Chondrocyte (in vitro differentiated cells): ENCODE measurements at regions not wholly inside any gene's neighbourhood (a gene's known extent, or its start where the extent isn't known, plus 50 kb on each side); places are given as distances from the start of the nearest gene placed in this dataset.

Experiments used
- DNase-seq: peaks from one replicate; pipeline ENCODE4 v3.0.0; 2021; ENCODE audit warnings: mixed read lengths, low spot score
- H3K27ac Mint-ChIP-seq: one replicate; pipeline ENCODE4 v1.8.0; 2021; ENCODE audit warnings: mild to moderate bottlenecking, moderate library complexity, mixed read lengths; ENCODE audit not compliant: unreplicated experiment
- H3K27me3 Mint-ChIP-seq: 2 replicates; pipeline ENCODE4 v1.8.0; 2021; ENCODE audit warnings: low read depth, mixed read lengths
- H3K36me3 Mint-ChIP-seq: 2 replicates; pipeline ENCODE4 v1.8.0; 2021; ENCODE audit warnings: low read depth, mixed read lengths
- H3K4me1 Mint-ChIP-seq: 2 replicates; pipeline ENCODE4 v1.8.0; 2021; ENCODE audit warnings: low read depth, mild to moderate bottlenecking, mixed read lengths
- H3K4me3 Mint-ChIP-seq: one replicate; pipeline ENCODE4 v1.8.0; 2021; ENCODE audit warnings: mild to moderate bottlenecking, moderate library complexity, mixed read lengths; ENCODE audit not compliant: unreplicated experiment
- H3K9me3 Mint-ChIP-seq: 2 replicates; pipeline ENCODE4 v1.8.0; 2021; ENCODE audit warnings: low read depth, mixed read lengths
- CTCF ChIP-seq: fragments of 200-600 bp; sonication (generic); IDR thresholded peaks from 2 replicates; pipeline ENCODE4 v1.5.0; 2021; ENCODE audit warnings: antibody characterized with exemption, mild to moderate bottlenecking, moderate library complexity

- Mint-ChIP-seq H3K27me3 (no peaks in the 10 kb centered on the region), H3K27ac (no peak overlapping the region), H3K9me3 (peaks cover 5% of the 10 kb centered on the region), H3K36me3 (no peaks in the 10 kb centered on the region), H3K4me3 (no peak overlapping the region), H3K4me1 (no peaks in the 10 kb centered on the region)
- no peak for DNase-seq
- TF ChIP-seq CTCF, result no peak
These were observed 118.2 kb upstream of the KITLG start for GRCh38 chr12:88698471-88698870.

- TF ChIP-seq CTCF, result no peak
- Mint-ChIP-seq H3K27ac (no peak overlapping the region), H3K27me3 (no peaks in the 10 kb centered on the region), H3K4me1 (no peaks in the 10 kb centered on the region), H3K9me3 (peaks cover 12% of the 10 kb centered on the region), H3K4me3 (no peak overlapping the region), H3K36me3 (no peaks in the 10 kb centered on the region)
- no peak for DNase-seq
These were observed 113.7 kb upstream of the KITLG start for GRCh38 chr12:88693837-88694445.

GRCh38 chr12:88691811-88692210, 111.5 kb upstream of the KITLG start:
- no peaks in the 10 kb centered on the region for H3K4me1 Mint-ChIP-seq
- no peak for TF ChIP-seq CTCF
- H3K27me3 Mint-ChIP-seq, result no peaks in the 10 kb centered on the region
- H3K36me3 Mint-ChIP-seq, result no peaks in the 10 kb centered on the region
- H3K4me3 Mint-ChIP-seq, result no peak overlapping the region
- H3K27ac Mint-ChIP-seq, result no peak overlapping the region
- no peak for DNase-seq
- H3K9me3 Mint-ChIP-seq, result peaks cover 15% of the 10 kb centered on the region

GRCh38 chr12:88684610-88685009, 104.3 kb upstream of the KITLG start:
- no peak for DNase-seq
- peaks cover 6% of the 10 kb centered on the region for H3K9me3 Mint-ChIP-seq
- no peaks in the 10 kb centered on the region for H3K27me3 Mint-ChIP-seq
- H3K4me1 Mint-ChIP-seq, result no peaks in the 10 kb centered on the region
- no peaks in the 10 kb centered on the region for H3K36me3 Mint-ChIP-seq
- TF ChIP-seq CTCF, result no peak
- H3K4me3 Mint-ChIP-seq, result no peak overlapping the region
- no peak overlapping the region for H3K27ac Mint-ChIP-seq

- Mint-ChIP-seq H3K4me1 (no peaks in the 10 kb centered on the region), H3K27ac (no peak overlapping the region)
These were observed 103.9 kb upstream of the KITLG start for GRCh38 chr12:88684170-88684569.

More at GRCh38 chr12:88684170-88684569, 103.9 kb upstream of the KITLG start:
- Mint-ChIP-seq H3K4me3 (no peak overlapping the region), H3K27me3 (no peaks in the 10 kb centered on the region), H3K36me3 (no peaks in the 10 kb centered on the region), H3K9me3 (peaks cover 4% of the 10 kb centered on the region)
- no peak for DNase-seq
- no peak for TF ChIP-seq CTCF
